ENCODE measurements at regions not wholly inside any gene's neighbourhood (a gene's known extent, or its start where the extent isn't known, plus 50 kb on each side); places are given as distances from the start of the nearest gene placed in this dataset.

DNA sequence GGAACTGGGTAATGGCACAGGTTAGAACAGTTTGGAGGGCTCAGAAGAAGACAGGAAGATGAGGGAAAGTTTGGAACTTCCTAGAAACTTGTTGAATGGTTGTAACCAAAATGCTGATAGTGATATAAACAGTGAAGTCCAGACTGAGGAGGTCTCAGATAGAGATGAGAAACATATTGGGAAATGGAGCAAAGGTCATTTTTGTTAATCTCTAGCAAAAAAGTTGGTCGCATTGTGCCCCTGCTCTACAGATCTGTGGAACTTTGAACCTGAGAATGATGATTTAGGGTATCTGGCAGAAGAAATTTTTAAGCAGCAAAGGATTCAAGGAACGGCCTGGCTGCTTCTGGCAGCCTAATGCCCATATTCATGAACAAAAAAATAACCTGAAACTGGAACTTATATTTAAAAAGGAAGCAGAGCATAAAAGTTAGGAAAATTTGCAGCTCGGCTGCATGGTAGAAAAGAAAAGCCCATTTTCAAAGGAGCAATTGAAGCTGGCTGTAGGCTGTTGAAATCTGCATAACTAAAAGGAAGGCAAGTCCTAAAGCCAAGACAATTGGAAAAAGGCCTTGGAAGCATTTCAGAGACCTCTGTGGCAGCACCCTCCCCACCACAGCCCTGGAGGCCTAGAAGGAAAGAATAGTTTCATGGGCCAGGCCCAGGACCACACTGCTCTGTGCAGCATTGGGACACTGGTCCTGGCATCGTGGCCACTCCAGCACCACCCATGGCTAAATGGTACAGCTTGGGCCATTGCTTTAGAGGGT lies 182.6 kb upstream of the CD96 start:
- no peaks in the 10 kb centered on the region for H3K36me3 ChIP-seq (ENCODE audit: control insufficient read depth, insufficient read depth, low read length)
- BruUV-seq (replicated peaks): no TSS peak
- no peak overlapping the region for H3K4me3 ChIP-seq
- CTCF ChIA-PET (ENCODE audit: low intra/inter-chr PET ratio): no interaction called here
- H3K9ac ChIP-seq (ENCODE audit: insufficient read depth in 1 of 2, low read depth in 2 of 2, low read length in 2 of 2): no peak overlapping the region
- no peak for ATAC-seq
- intact Hi-C loops (cut with micrococcal nuclease): no loop called here
- no peak for FAIRE-seq
- WGBS (ENCODE audit: insufficient coverage, low coverage, missing lambda C conversion rate): 3% methylated on average over 3 of the region's 4 CpGs
- POLR2A ChIA-PET: no interaction called here
- in situ Hi-C loops (cut with MboI): no loop called here
- H3K9me3 ChIP-seq (replicated peaks; ENCODE audit: control insufficient read depth, insufficient read depth, low read depth, low read length): no peaks in the 10 kb centered on the region
- H4K20me1 ChIP-seq (replicated peaks; ENCODE audit: control insufficient read depth, insufficient read depth, low read length): no peaks in the 10 kb centered on the region
- H2AFZ ChIP-seq (ENCODE audit: low read depth, low read length): no peak overlapping the region
- H3K79me2 ChIP-seq (ENCODE audit: control insufficient read depth, insufficient read depth, low read length): no peaks in the 10 kb centered on the region
- no peak overlapping the region for H3K27ac ChIP-seq (ENCODE audit: extremely low read depth, low read depth, low read length)
- H3K4me1 ChIP-seq (replicated peaks in 1 of 2; ENCODE audit: control insufficient read depth in 2 of 2, insufficient read depth in 2 of 2, low read length in 2 of 2): no peaks in the 10 kb centered on the region
- no peaks in the 10 kb centered on the region for H3K9me1 ChIP-seq (ENCODE audit: control insufficient read depth, insufficient read depth, low read length)
- no peak overlapping the region for H3K4me2 ChIP-seq (ENCODE audit: insufficient read depth, low read length)
- no peaks in the 10 kb centered on the region for H3K27me3 ChIP-seq (ENCODE audit: control insufficient read depth in 2 of 2, insufficient read depth in 2 of 2, low read length in 2 of 2)
- no peak for DNase-seq (ENCODE audit: extremely low read depth in 1 of 4, low spot score in 3 of 4)
- TF ChIP-seq, protein P1, sequence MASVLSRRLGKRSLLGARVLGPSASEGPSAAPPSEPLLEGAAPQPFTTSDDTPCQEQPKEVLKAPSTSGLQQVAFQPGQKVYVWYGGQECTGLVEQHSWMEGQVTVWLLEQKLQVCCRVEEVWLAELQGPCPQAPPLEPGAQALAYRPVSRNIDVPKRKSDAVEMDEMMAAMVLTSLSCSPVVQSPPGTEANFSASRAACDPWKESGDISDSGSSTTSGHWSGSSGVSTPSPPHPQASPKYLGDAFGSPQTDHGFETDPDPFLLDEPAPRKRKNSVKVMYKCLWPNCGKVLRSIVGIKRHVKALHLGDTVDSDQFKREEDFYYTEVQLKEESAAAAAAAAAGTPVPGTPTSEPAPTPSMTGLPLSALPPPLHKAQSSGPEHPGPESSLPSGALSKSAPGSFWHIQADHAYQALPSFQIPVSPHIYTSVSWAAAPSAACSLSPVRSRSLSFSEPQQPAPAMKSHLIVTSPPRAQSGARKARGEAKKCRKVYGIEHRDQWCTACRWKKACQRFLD (CRISPR knock-in tag; IDR thresholded peaks at IDR 0.05): no peak
- no peak for TF ChIP-seq ZNF436 (CRISPR knock-in tag; IDR thresholded peaks at IDR 0.05)
- TF ChIP-seq TCFL5 (CRISPR knock-in tag; conservative IDR thresholded peaks at IDR 0.05): no peak
- TF ChIP-seq GATA2 (CRISPR knock-in tag; IDR thresholded peaks at IDR 0.05): no peak
- TF ChIP-seq ZNF232 (CRISPR knock-in tag; IDR thresholded peaks at IDR 0.05): no peak
- TF ChIP-seq CREBBP (IDR thresholded peaks at IDR 0.05; ENCODE audit: low read depth, low read length): no peak
- TF ChIP-seq ELF1 (tag; IDR thresholded peaks at IDR 0.05): no peak
- TF ChIP-seq, protein P2, sequence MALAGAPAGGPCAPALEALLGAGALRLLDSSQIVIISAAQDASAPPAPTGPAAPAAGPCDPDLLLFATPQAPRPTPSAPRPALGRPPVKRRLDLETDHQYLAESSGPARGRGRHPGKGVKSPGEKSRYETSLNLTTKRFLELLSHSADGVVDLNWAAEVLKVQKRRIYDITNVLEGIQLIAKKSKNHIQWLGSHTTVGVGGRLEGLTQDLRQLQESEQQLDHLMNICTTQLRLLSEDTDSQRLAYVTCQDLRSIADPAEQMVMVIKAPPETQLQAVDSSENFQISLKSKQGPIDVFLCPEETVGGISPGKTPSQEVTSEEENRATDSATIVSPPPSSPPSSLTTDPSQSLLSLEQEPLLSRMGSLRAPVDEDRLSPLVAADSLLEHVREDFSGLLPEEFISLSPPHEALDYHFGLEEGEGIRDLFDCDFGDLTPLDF (CRISPR knock-in tag; IDR thresholded peaks at IDR 0.05): no peak
- TF ChIP-seq, protein P3, sequence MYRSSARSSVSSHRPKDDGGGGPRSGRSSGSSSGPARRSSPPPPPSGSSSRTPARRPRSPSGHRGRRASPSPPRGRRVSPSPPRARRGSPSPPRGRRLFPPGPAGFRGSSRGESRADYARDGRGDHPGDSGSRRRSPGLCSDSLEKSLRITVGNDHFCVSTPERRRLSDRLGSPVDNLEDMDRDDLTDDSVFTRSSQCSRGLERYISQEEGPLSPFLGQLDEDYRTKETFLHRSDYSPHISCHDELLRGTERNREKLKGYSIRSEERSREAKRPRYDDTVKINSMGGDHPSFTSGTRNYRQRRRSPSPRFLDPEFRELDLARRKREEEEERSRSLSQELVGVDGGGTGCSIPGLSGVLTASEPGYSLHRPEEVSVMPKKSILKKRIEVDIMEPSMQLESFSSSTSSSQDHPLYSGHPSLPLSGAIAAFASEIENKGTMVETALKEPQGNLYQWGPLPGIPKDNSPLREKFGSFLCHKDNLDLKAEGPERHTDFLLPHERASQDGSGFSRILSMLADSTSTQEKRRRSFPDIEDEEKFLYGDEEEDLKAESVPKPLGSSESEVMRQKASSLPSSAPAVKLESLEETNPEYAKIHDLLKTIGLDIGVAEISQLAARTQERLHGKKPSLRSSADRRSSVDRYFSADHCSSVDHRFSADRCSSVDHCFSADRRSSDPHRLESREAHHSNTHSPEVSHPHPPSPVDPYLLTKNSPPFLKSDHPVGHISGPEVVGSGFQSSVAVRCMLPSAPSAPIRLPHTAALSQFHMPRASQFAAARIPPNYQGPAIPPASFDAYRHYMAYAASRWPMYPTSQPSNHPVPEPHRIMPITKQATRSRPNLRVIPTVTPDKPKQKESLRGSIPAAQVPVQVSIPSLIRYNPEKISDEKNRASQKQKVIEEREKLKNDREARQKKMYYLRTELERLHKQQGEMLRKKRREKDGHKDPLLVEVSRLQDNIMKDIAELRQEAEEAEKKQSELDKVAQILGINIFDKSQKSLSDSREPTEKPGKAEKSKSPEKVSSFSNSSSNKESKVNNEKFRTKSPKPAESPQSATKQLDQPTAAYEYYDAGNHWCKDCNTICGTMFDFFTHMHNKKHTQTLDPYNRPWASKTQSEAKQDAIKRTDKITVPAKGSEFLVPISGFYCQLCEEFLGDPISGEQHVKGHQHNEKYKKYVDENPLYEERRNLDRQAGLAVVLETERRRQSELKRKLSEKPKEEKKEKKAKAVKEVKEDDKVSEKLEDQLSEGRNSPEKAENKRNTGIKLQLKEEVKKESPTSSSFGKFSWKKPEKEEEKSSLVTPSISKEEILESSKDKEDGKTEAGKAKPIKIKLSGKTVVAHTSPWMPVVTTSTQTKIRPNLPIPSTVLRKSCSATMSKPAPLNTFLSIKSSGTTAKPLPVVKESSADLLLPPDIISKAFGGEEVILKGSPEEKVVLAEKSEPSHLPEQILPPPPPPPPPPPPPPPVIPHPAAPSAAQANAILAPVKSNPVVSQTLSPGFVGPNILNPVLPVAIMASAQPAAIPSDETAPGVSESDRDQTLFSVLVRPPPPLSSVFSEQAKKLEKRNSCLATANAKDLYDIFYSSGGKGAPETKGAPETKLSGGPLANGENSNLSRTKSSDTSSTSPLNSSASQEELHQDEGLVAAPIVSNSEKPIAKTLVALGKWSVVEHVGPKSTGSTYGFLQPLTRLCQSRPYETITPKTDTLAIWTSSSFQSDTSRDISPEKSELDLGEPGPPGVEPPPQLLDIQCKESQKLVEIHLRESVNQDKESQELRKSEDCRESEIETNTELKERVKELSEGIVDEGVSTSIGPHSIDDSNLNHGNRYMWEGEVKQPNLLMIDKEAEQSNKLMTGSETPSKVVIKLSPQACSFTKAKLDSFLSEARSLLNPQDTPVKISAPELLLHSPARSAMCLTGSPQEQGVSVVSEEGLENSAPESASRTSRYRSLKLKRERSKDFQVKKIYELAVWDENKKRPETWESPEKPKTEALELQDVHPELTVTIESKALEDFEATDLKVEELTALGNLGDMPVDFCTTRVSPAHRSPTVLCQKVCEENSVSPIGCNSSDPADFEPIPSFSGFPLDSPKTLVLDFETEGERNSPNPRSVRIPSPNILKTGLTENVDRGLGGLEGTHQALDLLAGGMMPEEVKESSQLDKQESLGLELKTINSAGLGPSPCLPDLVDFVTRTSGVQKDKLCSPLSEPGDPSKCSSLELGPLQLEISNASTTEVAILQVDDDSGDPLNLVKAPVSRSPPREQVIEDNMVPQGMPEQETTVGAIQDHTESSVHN (IDR thresholded peaks at IDR 0.05; ENCODE audit: borderline replicate concordance in 1 of 2, low read depth in 1 of 2): no peak
